Stomach smooth muscle (tissue), 2 donors: ENCODE measurements at regions not wholly inside any gene's neighbourhood (a gene's known extent, or its start where the extent isn't known, plus 50 kb on each side); places are given as distances from the start of the nearest gene placed in this dataset.
"Not testable (repeated sequence)": the region's sequence is repeated elsewhere in the genome, so short reads cannot be mapped to it uniquely, and the experiment has no call there.

ENCODE experiments used
- H3K27ac ChIP-seq: one replicate; pipeline ENCODE4 v1.7.0; 2013; ENCODE audit warnings: mild to moderate bottlenecking, low read length, inconsistent platforms
- H3K27me3 ChIP-seq, 2 donors: one replicate each; pipeline ENCODE4 v1.7.0; 2013; ENCODE audit warnings: low read length in 2 of 2; ENCODE audit not compliant: insufficient read depth in 2 of 2, control insufficient read depth in 1 of 2
- H3K36me3 ChIP-seq, 2 donors: one replicate each; pipeline ENCODE4 v1.7.0; 2013; ENCODE audit warnings: low read length in 2 of 2; ENCODE audit not compliant: control insufficient read depth in 2 of 2, insufficient read depth in 2 of 2
- H3K4me1 ChIP-seq: one replicate; pipeline ENCODE4 v1.7.0; 2013; ENCODE audit warnings: low read length; ENCODE audit not compliant: control insufficient read depth, insufficient read depth
- H3K4me3 ChIP-seq, 2 donors: one replicate each; pipeline ENCODE4 v1.7.0; 2013; ENCODE audit warnings: low read length in 2 of 2
- H3K9ac ChIP-seq, 2 donors: one replicate each; pipeline ENCODE4 v1.7.0; 2013; ENCODE audit warnings: low read length in 2 of 2, mild to moderate bottlenecking in 1 of 2
- H3K9me3 ChIP-seq, 2 donors: one replicate each; pipeline ENCODE4 v1.7.0; 2013; ENCODE audit warnings: low read length in 2 of 2; ENCODE audit not compliant: control insufficient read depth in 2 of 2
- donor health status: healthy.
- donor health status: Pancreatic carcinoma.

DNA sequence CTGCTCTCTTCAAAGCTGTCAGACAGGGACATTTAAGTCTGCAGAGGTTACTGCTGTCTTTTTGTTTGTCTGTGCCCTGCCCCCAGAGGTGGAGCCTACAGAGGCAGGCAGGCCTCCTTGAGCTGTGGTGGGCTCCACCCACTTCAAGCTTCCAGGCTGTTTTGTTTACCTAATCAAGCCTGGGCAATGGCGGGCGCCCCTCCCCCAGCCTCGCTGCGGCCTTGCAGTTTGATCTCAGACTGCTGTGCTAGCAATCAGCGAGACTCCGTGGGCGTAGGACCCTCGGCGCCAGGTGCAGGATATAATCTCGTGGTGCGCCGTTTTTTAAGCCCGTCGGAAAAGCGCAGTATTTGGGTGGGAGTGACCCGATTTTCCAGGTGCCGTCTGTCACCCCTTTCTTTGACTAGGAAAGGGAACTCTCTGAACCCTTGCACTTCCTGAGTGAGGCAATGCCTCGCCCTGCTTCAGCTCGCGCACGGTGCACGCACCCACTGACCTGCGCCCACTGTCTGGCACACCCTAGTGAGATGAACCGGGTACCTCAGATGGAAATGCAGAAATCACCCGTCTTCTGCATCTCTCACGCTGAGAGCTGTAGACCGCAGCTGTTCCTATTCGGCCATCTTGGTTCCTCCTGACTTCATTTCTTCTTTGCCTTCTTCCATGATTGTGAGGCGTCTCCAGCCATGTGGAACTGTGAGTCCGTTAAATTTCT lies 93.5 kb upstream of the EYA4 start:
- not testable (repeated sequence) for H3K9ac ChIP-seq, H3K27ac ChIP-seq, H3K4me3 ChIP-seq, H3K9me3 ChIP-seq, H3K27me3 ChIP-seq, H3K36me3 ChIP-seq, H3K4me1 ChIP-seq

GRCh38 chr6:133156689-133157088 lies 84.5 kb upstream of the EYA4 start:
- Histone ChIP-seq H3K4me3 (no peak overlapping the region), H3K9me3 (peaks cover 0 to 3% of the 10 kb centered on the region in 2 donors), H3K27me3 (no peaks in the 10 kb centered on the region), H3K4me1 (no peaks in the 10 kb centered on the region), H3K27ac (no peak overlapping the region), H3K36me3 (no peaks in the 10 kb centered on the region), H3K9ac (no peak overlapping the region)

DNA sequence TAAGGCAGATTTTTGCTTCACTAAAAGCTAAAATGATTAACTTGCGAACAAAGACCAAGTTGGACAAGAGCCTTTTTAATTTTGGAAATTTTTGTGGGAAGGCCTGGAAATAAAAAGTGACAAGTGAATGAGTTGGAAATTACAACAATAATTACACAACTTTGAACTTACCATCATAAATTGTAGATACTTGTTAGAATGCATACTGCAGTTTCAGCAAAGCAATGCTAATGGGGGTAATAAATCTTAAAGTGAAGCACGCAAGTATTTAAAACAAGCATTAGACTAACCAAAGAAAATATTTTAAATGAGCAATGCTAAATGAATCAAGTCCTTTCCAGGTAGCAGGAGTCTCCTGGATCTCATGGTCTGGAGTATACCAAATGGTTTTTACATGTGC lies 83.2 kb upstream of the EYA4 start:
- Histone ChIP-seq H3K27ac (no peak overlapping the region), H3K27me3 (no peaks in the 10 kb centered on the region), H3K4me3 (no peak overlapping the region), H3K36me3 (no peaks in the 10 kb centered on the region), H3K4me1 (no peaks in the 10 kb centered on the region), H3K9ac (no peak overlapping the region), H3K9me3 (peaks cover 0 to 3% of the 10 kb centered on the region in 2 donors)

- Histone ChIP-seq H3K9ac (no peak overlapping the region), H3K36me3 (no peaks in the 10 kb centered on the region), H3K4me3 (no peak overlapping the region), H3K9me3 (peaks cover 0 to 3% of the 10 kb centered on the region in 2 donors), H3K4me1 (no peaks in the 10 kb centered on the region), H3K27me3 (no peaks in the 10 kb centered on the region), H3K27ac (no peak overlapping the region)
Observed at GRCh38 chr6:133159255-133159795, 81.8 kb upstream of the EYA4 start.

- Histone ChIP-seq H3K27ac (no peak overlapping the region), H3K9me3 (no peaks in the 10 kb centered on the region), H3K4me3 (no peak overlapping the region), H3K36me3 (no peaks in the 10 kb centered on the region), H3K27me3 (no peaks in the 10 kb centered on the region), H3K4me1 (no peaks in the 10 kb centered on the region), H3K9ac (no peak overlapping the region)
Observed at GRCh38 chr6:133160536-133160935, 80.6 kb upstream of the EYA4 start.

DNA sequence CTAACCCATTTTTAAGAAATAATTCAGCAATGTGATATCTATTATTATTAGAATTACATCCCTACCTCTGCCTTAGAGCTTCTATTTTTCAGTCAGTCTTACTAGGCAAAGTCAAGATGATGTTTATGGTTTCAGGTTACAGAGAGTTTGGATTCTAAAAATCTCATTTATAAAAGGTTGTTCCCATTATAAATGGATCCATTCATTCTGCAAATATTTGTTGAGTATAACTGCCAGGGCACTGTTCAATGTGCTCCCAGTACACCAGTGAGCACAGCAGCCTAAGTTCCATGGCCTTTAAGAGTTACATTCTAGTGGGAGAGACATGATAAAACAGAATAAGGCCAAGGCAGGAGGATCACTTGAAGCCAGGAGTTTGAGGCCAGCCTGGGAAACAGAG lies 75.9 kb upstream of the EYA4 start:
- no peaks in the 10 kb centered on the region for H3K9me3 ChIP-seq
- no peak overlapping the region for H3K4me3 ChIP-seq
- H3K27ac ChIP-seq: no peak overlapping the region
- no peaks in the 10 kb centered on the region for H3K36me3 ChIP-seq
- no peaks in the 10 kb centered on the region for H3K27me3 ChIP-seq
- no peaks in the 10 kb centered on the region for H3K4me1 ChIP-seq
- H3K9ac ChIP-seq: no peak overlapping the region

DNA sequence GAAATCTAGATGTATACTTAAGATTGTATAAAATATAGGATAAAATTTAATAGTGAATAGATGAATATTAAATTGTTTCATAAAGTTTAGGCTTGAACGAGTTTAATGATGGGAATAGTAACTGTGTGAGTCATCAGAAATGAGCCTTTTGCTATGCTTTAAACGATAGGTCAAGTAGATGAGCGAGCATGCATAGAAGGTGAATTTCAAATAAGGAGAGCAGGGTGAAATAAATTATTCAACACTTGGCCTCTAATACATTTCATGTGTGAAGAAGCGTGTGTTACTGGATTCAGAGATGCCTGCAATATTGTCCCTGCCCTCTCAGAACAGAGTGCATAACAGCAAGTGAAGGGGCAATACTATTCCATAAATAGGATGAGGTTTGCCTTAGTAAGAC lies 74.4 kb upstream of the EYA4 start:
- Histone ChIP-seq H3K27me3 (no peaks in the 10 kb centered on the region), H3K4me1 (no peaks in the 10 kb centered on the region), H3K9me3 (no peaks in the 10 kb centered on the region), H3K27ac (no peak overlapping the region), H3K4me3 (no peak overlapping the region), H3K36me3 (no peaks in the 10 kb centered on the region), H3K9ac (no peak overlapping the region)

- Histone ChIP-seq H3K4me3 (no peak overlapping the region), H3K36me3 (no peaks in the 10 kb centered on the region), H3K27ac (no peak overlapping the region)
Observed at GRCh38 chr6:133169901-133170300, 71.3 kb upstream of the EYA4 start.

DNA sequence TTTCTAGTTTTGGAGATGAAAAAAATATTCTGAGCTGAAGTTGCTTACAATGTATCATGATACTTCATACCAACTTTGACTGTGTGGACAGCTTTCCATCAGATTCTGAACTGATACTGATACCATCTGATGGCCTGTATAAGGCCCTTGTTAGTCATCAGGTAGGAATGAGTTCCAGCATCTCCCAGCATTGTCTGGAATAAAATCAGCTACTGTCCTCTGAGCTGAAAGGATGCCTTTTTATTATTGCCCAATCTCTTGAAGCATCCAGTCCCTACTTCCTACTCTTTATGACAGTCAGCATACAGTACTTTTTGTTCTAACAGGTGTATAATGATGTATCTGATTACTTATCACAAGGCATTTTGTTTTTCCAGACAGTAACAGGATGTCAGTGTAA lies 70.6 kb upstream of the EYA4 start:
- Histone ChIP-seq H3K27me3 (no peaks in the 10 kb centered on the region), H3K9ac (no peak overlapping the region), H3K27ac (no peak overlapping the region), H3K9me3 (no peaks in the 10 kb centered on the region), H3K36me3 (no peaks in the 10 kb centered on the region), H3K4me1 (no peaks in the 10 kb centered on the region), H3K4me3 (no peak overlapping the region)

More at GRCh38 chr6:133169901-133170300, 71.3 kb upstream of the EYA4 start:
- H3K4me1 ChIP-seq: no peaks in the 10 kb centered on the region
- H3K9ac ChIP-seq: no peak overlapping the region
- H3K27me3 ChIP-seq: no peaks in the 10 kb centered on the region
- H3K9me3 ChIP-seq: no peaks in the 10 kb centered on the region

GRCh38 chr6:133171989-133172604 lies 69.1 kb upstream of the EYA4 start:
- Histone ChIP-seq H3K9me3 (no peaks in the 10 kb centered on the region), H3K4me1 (no peaks in the 10 kb centered on the region), H3K27me3 (no peaks in the 10 kb centered on the region), H3K27ac (no peak overlapping the region), H3K36me3 (no peaks in the 10 kb centered on the region), H3K4me3 (no peak overlapping the region), H3K9ac (no peak overlapping the region)

DNA sequence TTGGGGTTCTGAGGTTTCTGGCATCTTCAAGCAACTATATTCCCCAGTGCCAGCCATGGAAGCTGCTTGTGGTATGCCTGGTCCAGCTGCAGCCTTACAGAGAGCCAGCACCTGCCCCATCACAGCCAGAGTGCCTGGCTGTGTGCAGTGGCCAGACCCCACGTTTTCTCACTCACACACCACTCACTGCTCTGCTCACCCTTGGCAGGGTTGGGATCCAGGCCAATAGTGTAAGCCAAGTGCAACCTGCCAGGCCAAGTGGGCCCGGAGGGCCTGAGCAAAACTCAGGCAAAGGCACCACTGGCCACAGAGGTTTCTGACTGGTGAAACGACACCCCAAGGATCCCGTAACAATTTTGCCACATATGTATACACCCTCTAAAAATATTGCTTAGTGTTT lies 67.9 kb upstream of the EYA4 start:
- H3K9me3 ChIP-seq: no peaks in the 10 kb centered on the region
- H3K36me3 ChIP-seq: no peaks in the 10 kb centered on the region
- H3K27me3 ChIP-seq: no peaks in the 10 kb centered on the region
- no peak overlapping the region for H3K27ac ChIP-seq
- H3K9ac ChIP-seq: no peak overlapping the region
- no peak overlapping the region for H3K4me3 ChIP-seq
- no peaks in the 10 kb centered on the region for H3K4me1 ChIP-seq
